ENCODE measurements at regions not wholly inside any gene's neighbourhood (a gene's known extent, or its start where the extent isn't known, plus 50 kb on each side); places are given as distances from the start of the nearest gene placed in this dataset.

DNA sequence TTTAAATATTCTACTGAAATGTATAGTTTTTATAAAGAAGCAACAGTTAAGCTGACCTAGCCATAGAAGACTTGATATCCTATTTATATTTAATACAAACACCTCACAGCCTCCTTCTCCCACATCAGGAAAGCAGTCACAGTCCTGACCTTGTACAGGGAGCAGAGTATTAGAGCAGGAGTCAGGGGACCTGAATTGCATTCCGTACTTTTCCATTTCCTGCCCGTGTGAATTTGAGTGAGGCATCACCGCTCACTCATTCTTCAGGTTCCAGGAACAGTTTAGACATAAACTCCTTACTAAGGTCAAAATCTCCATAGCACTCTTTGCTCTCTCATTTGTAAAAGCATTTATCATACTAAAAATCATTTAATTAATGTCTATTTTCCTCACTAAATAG is 482.5 kb upstream of the FAT3 start:
- DNase-seq, result no peak

DNA sequence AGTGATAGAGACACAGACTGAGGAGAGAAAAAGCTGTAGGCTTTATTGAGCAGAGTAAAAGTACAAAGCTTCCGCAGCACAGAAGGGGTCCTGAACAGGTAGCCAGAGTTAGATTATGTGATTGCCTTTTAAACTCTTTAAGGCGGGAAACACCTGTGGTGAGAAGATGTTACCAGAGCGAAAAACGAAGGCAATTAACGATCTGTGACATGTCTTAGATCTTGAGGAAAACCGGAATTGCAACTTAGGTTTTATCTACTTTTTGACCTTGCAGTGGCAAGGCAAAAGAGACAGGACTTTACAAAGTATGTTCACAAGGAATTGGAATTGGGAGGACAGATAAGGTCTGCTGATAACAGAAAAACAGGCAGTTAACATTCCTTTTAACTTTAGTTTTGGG is 493.6 kb upstream of the FAT3 start:
- no peak for DNase-seq

DNA sequence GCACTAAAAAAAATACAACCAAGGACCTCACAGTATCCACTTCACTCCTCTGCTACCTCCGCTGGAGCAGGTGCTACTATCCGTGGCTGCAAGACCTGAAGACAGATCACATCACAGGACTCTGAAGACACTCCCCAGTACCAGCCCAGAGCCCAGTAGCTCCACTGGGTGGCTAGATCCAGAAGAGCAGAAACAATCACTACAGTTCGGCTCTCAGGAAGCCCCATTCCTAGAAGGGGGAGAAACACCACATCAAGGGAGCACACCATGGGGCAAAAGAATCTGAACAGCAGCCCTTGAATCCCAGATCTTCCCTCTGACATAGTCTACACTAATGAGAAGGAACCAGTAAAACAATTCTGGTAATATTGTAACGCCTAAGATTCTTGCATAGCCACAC is 494.0 kb upstream of the FAT3 start:
- no peak for DNase-seq

DNA sequence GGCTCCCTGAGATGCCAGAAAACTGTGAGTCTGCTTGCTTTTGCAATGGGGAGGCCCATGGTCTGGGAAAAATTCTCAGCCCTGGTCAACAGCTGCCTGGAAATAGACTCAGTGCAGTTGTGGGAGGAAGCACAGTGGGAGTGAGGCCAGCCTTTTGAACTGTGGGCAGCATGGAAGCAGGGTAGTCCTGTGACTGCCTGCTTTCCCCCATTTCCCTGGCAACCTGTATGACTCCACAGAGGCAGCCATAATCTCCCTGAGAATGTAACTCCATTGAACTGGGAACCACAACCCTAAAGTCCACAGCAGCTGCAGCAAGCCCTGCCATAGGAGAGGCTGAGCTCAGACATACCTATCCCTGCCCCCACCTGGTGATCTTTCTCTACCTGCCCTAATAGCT is 494.6 kb upstream of the FAT3 start:
- DNase-seq, result no peak

DNA sequence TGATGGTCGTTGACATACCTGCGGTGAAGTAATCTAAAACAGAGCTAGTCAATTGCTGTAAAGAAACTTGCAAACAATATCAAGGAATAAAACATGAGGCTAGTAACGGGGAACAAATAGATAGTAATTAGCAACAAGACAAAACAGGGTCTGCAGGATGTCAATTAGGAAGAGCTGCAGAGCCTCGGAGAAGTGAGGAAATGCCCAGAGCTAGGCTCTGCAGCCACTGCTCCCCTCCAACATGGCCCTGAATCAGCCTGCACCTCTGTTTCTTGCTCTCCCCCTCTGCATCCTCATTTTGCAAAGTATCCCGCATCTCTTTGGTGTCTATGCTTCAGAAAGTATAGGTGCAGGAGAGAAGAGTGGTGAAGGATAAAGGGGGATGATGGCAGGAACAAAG is 507.4 kb upstream of the FAT3 start:
- no peak for DNase-seq

DNA sequence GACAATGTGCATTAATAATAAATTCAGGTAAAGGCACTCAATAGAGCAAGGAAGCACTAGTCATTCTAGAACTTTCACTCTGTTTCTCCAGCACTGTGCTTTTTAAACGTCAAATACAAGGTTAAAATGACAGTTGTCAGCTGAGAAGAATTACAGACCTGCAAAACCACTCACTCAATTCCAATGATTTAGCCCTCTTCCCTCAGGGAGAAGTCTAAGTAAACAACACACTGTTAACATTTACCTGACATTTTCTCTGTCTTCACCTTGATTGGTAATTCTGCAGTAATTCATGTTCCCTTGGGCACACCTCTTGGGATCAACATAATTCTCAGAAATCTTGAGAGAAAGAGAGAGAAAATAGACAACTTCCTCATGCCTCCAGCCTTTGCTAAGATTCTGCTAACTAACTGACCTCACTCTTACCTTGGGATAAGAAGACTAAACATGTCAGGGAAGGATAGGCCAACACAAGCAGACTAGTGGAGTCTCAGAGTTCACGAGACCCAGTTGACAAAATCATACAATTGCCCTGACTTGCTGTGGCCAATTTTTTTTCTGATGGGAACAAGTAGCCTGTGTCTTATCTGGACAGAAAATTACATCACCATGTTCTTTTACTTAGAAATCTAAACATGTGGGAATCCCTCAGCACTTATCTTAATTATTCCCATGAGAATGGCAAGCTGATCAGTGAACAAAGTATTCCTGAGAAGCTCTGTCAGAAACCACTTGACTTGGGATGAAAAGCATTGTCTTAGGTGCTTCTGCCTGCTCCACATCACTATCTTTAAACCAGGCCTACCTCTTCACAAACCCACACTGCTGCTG is 516.8 kb upstream of the FAT3 start:
- no peak for DNase-seq

DNA sequence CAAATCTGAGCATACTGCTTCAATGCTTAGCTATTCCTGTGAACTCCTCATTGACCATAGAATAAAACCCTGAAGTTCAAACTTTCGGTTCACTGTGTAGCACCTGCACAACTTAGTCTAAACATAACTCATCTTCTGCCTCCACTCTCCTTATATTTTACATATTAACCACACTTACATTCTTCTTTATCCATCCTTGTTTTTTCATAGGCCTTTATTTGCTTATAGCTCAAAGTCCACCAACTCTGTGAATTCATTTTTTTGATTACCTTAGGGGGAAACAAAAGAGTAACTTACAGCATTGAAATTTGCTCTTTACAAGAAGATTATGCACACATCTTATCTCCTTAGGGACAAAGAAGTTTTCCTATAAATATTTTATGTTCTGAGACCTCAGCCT is 521.6 kb upstream of the FAT3 start:
- DNase-seq, result no peak

DNA sequence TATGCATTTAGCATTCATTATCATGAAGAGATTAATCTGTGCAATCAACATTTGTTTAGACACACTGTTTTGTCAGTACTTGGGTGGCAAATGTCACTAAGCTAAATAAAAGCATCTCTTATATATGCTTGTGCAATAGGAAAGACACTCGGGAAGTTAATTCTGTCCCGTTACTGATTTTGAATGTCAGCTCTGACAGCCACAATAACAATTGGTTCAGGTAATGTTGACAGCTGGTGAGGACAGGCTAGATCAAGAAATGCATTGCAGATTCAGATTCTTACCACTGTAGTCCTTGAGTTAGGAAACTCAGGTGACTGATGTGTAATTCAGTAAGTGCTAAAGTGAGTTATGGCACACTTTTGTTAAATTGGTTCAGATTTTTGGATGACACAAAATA is 523.8 kb upstream of the FAT3 start:
- DNase-seq, result no peak

DNA sequence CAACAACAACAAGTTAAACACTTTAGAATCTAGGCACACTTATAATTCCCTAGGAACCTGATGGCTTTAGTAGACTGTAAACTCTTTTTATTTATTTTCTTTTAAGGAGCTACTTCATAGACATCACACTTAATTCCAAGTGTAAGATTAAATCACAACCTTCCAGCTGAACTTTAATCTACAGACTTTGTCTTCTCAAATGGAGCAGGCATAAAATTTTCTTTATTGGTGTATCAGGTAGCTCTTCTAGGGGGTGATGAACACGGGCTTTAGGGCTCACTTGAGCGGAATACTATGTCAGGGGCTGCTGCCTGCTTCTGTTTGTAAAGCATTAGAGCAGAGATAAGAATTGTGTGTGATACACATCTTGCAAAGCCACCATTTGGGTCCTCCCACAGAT is 525.8 kb upstream of the FAT3 start:
- no peak for DNase-seq

DNA sequence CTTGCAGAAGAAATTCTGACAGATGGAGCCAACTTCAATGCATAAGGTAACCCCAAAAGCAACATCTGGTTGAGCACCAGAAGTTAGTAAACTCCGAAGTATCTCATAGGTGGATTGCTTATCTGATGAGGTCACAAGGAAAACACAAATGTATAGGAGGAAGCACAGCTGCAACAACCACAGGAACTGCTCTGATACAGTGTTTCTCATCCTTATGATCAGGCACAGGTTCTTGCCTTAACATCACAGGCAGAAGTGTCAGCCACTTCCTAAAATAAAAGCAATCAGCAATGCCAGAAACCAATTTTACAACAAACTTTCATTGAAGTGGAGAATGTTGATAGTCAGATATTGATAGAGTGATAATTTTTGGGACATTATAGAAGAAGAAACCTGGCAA is 530.3 kb upstream of the FAT3 start:
- no peak for DNase-seq

DNA sequence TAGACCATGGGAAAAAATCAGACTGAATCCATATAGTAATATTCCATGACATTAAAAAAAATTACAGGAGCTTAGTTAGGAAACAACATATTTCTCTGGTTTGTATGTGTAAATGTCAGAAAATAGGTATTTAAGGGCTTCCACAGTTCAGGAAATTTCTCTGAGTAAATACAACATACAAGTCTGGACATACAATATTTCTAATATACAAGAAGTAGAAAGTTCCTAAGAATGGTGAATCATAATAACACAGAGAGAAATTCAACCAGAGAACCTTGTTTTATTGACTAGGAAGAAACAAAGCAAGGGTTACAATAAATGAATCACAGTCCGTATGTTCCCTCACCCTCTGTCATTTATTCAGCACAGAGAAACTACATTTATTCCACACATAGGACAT is 532.7 kb upstream of the FAT3 start:
- DNase-seq, result no peak

DNA sequence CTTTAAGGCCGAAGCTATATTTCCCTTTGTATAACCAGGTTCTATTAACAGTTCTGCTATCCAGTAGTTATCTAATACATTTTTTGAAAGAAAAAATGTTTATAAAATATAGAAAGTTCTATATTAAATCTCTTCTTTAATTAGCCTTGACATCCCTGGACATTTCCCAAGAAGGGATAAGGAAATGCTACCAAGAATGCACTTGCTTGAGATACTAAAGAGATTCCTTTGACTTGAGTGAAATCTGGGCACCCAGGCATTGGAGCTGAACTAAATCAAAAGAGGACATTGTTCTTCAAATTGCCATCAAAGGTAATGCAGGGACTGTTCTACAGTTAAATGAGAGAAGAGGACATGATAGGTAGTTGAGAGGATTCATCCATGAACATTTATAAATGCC is 535.9 kb upstream of the FAT3 start:
- no peak for DNase-seq

DNA sequence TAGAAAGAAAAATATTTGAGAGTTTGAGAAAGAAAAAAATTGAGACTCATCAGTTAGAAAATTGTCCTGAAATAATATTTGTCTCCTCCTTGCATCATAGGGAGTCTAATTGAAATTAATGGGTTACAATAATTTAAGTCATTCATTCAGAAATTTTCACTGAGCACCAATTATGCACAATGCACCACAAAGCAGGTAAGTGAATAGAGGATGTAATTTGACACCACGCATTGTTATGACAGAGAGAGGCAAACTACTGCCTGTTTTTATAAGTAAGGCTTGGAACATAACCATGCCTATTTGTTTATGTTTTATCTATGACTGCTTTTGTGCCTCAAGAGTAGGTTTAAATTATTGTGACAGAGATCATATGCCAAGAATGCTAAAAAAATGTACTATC is 537.9 kb upstream of the FAT3 start:
- DNase-seq, result no peak

DNA sequence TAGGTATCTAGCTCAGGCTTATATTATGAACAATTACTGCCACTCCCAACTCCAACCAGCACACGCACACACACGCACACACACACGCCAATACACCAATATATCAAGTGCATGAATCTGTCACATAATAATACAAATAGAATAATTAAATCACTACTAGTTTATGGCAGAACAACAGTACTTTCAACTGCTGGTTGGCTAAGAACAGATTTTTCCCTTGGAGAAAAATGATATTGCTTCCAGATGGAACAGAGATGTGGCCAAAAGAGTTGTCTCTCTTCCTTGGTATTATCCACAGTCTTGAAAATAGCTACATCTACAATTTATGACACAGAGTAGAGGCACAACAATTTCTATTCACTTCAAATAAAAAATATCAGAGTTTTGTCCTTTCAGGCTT is 538.3 kb upstream of the FAT3 start:
- DNase-seq, result no peak

DNA sequence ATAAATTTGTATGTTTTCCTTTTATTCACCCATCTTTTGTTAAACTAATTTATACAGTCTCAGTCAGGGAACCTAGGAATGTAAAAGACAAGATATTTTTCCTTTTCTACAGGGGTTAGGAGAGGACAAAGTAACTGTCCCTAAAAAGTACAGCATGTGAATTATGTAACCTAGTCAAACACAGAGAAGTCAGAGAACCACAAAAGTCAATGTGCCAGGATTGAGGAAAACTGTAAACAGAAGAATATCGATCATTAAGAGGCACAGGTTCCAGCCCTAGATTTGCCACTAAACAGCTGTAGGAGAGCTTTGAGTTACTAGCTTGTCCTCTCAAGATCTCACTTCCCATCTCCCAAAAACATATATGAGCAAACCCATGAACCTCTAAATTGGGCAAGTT is 550.9 kb upstream of the FAT3 start:
- no peak for DNase-seq

DNA sequence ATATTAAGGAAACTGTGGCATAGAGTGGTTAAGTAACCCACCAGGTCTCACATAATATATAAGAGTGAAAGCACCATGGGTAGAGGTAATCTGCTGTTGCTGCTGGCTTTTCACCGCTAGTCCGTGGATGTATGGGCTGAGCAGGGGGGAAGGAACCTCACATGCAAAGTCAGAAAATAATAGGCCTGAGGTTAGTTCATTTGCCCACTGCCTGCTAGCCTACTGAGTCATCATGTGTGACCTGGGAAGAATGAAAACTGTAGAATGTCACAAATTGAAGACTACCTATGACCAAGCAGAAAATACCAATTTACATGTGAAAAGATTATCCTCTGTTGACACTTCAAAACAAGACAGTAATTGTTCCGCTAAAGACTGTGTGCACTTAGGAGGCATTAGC is 560.1 kb upstream of the FAT3 start:
- DNase-seq, result no peak

DNA sequence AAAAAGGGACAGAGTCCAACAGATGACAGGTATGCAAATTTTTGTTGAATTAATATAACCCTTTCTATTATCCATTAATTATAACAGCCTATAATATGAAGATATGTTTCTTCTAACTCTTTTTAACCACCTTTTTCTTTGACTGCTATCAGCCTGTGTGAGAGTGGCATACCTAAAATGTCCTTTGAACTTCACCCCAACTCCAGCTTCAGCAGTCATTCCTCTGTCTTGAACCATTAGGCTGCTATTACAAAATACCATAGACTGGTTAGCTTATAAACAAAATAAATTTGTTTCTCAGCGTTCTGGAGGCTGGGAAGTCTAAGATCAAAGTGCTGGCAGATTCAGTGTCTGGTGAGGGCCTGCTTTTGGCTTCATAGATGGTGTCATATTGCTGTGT is 564.6 kb upstream of the FAT3 start:
- DNase-seq, result no peak

DNA sequence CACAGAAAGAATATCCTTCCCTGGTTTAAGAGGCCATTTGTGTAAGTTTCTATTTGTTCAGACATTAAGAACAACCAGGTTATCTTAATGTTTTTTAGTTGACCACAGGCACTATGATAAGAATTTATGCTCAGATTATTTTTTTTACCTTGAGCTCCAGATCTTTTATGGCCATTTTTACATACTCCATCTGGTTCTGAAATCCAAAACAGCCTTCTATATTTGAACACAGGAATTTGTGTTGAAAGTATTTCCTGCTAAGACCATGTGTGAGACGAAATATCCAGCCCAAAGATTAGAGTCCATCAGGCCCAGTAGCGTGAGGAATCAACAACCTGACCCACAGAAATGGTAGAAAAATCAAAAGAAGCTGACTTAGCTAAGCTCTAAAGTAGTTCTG is 569.9 kb upstream of the FAT3 start:
- DNase-seq, result no peak

DNA sequence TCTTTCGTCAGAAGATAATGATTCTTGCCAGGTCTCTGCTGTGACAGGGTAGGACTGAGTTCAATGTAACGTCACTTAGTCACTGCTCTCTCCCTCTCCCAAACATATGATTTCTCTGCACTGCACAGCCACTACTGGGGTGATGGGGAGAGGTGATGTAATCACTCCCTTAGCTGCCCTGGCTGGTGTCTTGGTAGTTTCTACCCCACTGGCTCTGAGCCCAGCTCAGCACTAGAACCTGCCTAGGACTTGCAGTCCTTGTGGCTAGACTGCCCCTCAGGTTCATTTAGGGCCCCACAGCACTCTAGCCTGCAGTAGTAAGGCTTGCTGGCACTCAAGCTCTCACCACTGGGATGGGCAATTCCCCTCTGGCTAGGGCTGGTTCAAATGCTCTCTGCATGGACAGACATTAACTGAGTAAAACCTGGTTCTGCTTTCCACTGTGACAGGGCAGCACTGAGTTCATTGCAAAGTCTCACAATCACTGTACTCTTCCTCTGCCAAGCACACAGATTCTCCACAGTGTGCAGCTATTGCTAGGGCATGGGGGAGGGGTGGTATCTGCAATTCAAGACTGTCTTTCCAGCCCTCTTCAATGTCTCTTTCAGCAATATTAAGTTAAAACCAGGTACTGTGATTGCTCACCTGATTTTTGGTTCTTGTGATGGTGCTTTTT is 571.4 kb upstream of the FAT3 start:
- no peak for DNase-seq

DNA sequence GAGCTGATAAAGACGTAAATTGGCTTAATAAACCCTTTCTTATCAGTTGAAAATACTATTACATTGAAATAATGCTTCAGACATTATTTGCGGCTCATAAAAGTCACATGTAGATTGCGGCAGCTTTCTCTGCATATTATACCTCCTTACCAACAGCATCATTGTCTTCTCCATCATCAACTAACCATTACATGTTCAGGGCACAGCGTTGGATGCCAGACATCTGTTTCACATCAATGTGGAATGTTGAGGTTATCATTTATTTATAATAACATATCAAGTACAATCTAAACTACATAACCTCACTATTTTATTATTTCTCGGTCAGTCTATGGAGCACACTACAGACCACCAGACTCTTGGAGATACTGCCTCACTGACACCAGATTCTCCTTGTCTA is 573.8 kb upstream of the FAT3 start:
- no peak for DNase-seq

DNA sequence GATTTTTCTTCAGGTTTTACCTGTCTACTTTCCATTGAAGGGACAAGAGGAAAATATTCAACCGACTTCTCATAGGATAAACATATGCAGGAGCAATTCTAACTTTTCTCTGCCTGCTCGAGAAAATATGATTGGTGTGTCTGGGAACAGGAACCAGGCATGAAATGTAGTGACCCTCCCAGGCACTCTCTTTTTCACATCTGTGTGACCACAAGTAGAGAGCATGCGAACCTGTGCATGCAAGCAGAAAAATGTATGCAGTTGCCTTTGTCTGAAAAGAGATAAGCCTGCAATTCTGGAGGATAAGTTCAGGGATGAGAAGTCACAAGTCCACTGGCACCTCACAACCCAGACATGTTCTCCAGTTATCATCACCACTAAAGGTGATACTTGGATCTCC is 583.5 kb upstream of the FAT3 start:
- no peak for DNase-seq

DNA sequence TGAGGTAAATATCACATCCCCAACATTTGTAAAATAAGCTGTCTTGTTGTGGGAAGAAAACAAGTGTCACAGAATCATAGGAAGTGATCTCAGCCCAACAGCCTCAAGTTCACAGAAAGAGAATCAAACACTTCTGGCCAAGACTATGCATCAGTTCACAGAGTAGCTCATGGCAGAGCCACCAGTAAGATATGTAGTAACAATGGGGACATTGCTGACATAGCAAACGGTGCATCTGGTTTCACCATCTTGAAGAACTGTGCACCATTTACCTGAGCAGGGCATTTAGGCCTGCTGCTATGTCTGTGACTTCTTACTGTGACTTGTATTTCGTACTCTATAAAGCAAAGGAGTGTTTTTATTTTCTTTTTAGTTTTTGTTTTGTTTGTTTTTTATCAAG is 585.3 kb upstream of the FAT3 start:
- DNase-seq, result no peak

DNA sequence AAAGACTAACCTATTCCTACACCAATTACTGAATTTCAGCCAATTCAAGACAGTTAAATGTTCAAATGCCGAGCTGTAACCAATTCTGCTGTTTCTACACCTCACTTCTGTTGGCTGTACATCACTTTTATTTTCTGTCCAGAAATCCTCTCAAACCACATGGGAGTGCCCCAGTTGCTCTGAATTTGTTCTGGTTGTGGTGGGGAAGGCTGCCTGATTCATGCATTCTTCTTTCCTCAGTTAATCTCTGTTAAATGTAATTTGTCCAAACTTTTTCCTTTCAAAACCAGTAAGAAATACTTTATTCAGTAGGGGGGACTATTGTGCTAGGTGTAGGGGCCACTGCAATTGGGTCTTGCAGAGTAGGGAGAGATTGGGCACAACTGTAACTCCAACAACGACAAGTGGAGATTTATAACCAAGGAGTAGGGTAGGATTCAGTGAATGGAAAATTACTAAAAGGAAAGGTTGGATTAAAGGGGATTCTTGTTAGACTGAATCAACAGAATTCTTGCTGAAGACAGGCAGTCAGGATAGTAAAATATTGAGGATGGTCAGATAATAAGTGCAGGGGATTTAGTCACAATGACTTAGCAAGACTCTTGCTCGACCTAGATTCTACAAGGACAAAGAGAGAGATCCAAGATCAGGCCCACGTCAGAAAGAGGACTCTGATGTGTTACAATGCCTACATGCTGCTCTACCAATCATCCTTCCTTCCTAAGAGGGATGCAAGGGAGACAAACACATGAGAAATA is 593.5 kb upstream of the FAT3 start:
- DNase-seq, result no peak

DNA sequence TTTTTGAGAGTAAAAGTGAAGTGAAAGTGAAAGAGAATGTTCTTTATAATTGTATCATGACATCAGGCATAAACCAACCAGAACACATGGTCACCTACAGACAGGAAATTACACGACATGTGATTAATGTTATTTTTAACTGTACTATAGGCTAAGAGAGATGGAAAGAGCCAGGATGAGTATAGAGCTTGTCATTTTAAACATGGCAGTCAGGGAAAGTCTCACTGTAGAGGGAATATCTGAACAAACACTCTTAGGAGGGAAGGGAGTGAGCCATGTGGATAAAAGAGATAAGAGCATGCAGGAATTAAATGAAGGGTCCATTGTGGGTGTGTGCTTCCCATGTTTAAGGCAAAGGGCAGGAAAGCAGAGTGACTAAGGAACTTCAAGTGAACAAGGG is 599.1 kb upstream of the FAT3 start:
- no peak for DNase-seq
